Fibroblast of villous mesenchyme (primary cell): ENCODE measurements at regions not wholly inside any gene's neighbourhood (a gene's known extent, or its start where the extent isn't known, plus 50 kb on each side); places are given as distances from the start of the nearest gene placed in this dataset.

ENCODE experiments used
- DNase-seq: peaks from one replicate; pipeline ENCODE4 v3.0.0-alpha.2; 2010; ENCODE audit warnings: low read depth
- H3K4me3 ChIP-seq: 2 replicates; pipeline ENCODE4 v1.5.1; 2011; ENCODE audit warnings: low read depth, mild to moderate bottlenecking, low read length
- CTCF ChIP-seq: IDR thresholded peaks from 2 replicates; pipeline ENCODE4 v1.5.1; 2012; ENCODE audit warnings: low read depth, mild to moderate bottlenecking, low read length; ENCODE audit not compliant: insufficient read depth

DNA sequence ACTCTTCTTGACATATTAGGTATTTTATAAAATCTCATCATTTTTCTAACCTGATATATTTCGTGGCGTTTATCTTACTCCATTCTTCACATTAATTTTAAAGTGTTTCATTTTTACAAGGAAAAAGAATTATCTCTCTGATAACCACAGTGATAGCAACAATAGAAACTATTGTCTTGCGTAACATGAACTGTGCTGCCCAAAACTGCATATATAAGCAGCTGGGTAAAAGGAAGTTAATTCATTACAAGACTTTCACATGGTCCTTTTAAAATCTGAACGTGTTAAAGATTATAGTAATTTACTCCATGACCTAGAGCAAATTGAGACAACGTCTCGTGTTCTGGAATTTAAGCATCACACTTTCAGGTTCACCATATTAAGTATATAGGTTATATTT, 210.4 kb upstream of the GRIA4 start:
- DNase-seq = no peak
- no peak overlapping the region for H3K4me3 ChIP-seq
- TF ChIP-seq CTCF = no peak

GRCh38 chr11:105398636-105399035, 211.2 kb upstream of the GRIA4 start:
- no peak overlapping the region for H3K4me3 ChIP-seq
- DNase-seq = no peak
- no peak for TF ChIP-seq CTCF

DNA sequence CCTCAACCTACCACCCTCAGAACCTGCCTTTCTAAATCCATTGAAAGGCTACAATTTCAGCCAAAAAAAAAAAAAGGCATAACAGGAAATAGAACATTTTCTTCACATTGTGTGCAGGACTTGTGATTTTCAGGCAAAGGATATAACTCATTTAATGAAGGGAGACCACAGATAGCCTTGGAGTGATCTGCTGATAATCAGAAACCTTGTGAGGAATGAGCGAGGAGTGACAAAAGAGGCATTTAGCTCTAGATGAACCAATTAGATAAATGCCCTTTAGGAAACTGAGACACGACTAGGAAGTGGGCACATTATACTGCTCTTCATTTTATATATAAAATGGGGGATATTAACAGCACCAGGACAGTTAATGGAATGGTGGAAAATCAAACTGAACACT, 216.5 kb upstream of the GRIA4 start:
- TF ChIP-seq CTCF = no peak
- no peak overlapping the region for H3K4me3 ChIP-seq
- no peak for DNase-seq

DNA sequence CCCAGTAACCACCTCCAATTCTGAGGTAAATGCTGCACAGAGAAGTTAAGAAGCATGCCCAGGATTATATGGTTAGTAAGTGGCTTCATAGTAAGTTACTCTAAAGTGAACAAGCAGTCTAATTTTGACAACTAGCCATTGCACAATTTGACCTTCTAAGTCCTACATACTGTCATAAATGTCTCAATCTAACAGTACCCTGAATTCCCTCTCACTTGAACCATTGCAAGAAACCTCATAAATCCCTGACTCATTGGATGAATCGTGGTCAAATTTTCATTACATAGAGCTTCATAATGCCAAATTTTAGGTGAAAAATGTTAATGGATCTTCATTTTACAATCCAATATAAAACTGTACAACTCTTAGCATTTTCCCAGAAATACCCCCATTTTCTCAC, 217.3 kb upstream of the GRIA4 start:
- no peak for TF ChIP-seq CTCF
- DNase-seq = peak; percentile 64
- H3K4me3 ChIP-seq = no peak overlapping the region

DNA sequence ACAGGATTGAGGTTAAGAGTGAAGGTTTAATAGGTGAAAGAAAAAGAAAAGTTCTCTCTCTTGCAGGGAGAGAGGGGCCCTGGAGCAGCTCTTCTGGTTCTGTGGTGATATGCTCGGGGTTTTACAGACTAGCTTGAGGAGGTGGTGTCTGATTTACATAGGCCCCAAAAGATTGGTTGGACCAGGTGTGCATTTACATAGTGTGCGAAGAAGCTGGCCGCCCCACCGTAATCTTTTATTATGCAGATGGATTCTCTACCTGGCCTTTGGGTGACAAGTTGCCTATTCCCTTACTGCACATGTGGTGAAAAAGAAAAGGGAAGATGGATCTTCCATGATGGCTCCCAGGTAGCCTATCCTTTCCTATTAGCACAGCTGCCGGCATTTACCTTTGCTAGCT, 219.9 kb upstream of the GRIA4 start:
- no peak for TF ChIP-seq CTCF
- DNase-seq = no peak
- no peak overlapping the region for H3K4me3 ChIP-seq

- no peak for TF ChIP-seq CTCF
- no peak overlapping the region for H3K4me3 ChIP-seq
- no peak for DNase-seq
Measured at GRCh38 chr11:105388006-105388405, 221.9 kb upstream of the GRIA4 start.

GRCh38 chr11:105381941-105382340, 227.9 kb upstream of the GRIA4 start:
- no peak overlapping the region for H3K4me3 ChIP-seq
- no peak for TF ChIP-seq CTCF
- peak; percentile 8 for DNase-seq
